ENCODE measurements at regions not wholly inside any gene's neighbourhood (a gene's known extent, or its start where the extent isn't known, plus 50 kb on each side); places are given as distances from the start of the nearest gene placed in this dataset.

DNA sequence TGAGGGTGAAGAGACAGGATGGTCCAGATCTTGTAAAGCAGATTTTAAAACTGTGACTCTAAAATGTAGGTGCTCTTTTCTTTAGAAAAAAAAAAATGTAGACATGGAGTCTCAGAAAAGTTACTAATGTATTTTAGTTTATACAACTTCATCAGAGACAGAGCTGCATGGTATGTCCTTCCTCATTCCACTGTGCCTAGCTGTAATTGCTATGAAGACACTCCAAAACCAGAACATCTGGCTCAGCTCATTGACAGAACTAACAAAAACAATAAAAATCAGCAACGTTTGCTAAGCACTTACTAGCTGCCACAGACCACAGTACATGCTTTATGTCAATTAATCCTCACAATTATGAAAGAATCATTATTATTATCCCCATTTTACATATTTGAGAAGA lies 160.7 kb downstream of the BARX2 start:
- H3K9ac ChIP-seq, result no peak overlapping the region
- H3K27ac ChIP-seq, result no peak overlapping the region
- Mint-ChIP-seq H3K27ac (no peak overlapping the region), H3K27me3 (ENCODE audit: insufficient read depth, low read depth) (no peaks in the 10 kb centered on the region), H3K4me3 (no peak overlapping the region), H3K9me3 (peaks cover 20% of the 10 kb centered on the region), H3K36me3 (no peaks in the 10 kb centered on the region), H3K4me1 (no peaks in the 10 kb centered on the region)
- H3K27me3 ChIP-seq, result no peaks in the 10 kb centered on the region
- no peak overlapping the region for H3K4me3 ChIP-seq
- no peaks in the 10 kb centered on the region for H4K20me1 ChIP-seq (ENCODE audit: low read depth)
- no peak for TF ChIP-seq EZH2 (IDR thresholded peaks at IDR 0.05)
- H2AFZ ChIP-seq (replicated peaks), result no peak overlapping the region
- H3K4me1 ChIP-seq, result no peaks in the 10 kb centered on the region
- H3K36me3 ChIP-seq, result no peaks in the 10 kb centered on the region
- no peaks in the 10 kb centered on the region for H3F3A ChIP-seq (ENCODE audit: low read depth)
- DNase-seq (ENCODE audit: low spot score), result no peak
- H3K79me2 ChIP-seq (ENCODE audit: low read depth), result no peaks in the 10 kb centered on the region
- no peaks in the 10 kb centered on the region for H3K9me3 ChIP-seq (ENCODE audit: low read depth)
- H3K4me2 ChIP-seq, result no peak overlapping the region

DNA sequence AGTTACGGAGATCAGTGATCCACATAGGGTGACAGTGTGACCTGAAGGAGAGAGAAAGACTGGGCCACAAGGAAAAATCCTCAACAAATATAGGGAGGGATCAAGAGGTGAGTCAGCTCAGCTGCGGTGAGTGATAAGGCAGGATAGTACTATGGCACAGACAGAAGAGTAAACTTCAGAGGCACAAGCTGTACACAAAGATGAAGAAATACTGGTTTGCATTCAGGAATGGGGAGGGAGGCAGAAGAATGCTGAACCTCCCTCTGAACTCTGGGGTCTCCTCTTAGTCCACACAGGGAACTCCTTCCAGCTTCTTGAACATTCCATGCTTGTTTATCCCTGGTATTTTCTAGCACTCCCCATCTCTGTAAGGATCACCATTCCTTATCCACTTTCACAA lies 162.7 kb downstream of the BARX2 start:
- H3K36me3 ChIP-seq, result no peaks in the 10 kb centered on the region
- no peaks in the 10 kb centered on the region for H3K79me2 ChIP-seq (ENCODE audit: low read depth)
- no peak overlapping the region for H3K4me3 Mint-ChIP-seq
- H3K27me3 ChIP-seq, result no peaks in the 10 kb centered on the region
- TF ChIP-seq EZH2 (IDR thresholded peaks at IDR 0.05), result no peak
- TF ChIP-seq EZH2phosphoT487 (IDR thresholded peaks at IDR 0.05), result no peak
- TF ChIP-seq, protein P1, sequence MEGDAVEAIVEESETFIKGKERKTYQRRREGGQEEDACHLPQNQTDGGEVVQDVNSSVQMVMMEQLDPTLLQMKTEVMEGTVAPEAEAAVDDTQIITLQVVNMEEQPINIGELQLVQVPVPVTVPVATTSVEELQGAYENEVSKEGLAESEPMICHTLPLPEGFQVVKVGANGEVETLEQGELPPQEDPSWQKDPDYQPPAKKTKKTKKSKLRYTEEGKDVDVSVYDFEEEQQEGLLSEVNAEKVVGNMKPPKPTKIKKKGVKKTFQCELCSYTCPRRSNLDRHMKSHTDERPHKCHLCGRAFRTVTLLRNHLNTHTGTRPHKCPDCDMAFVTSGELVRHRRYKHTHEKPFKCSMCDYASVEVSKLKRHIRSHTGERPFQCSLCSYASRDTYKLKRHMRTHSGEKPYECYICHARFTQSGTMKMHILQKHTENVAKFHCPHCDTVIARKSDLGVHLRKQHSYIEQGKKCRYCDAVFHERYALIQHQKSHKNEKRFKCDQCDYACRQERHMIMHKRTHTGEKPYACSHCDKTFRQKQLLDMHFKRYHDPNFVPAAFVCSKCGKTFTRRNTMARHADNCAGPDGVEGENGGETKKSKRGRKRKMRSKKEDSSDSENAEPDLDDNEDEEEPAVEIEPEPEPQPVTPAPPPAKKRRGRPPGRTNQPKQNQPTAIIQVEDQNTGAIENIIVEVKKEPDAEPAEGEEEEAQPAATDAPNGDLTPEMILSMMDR (IDR thresholded peaks at IDR 0.05), result no peak
- no peak overlapping the region for H3K4me2 ChIP-seq
- no peaks in the 10 kb centered on the region for H3K9me3 ChIP-seq (ENCODE audit: low read depth)
- no peak overlapping the region for H3K27ac ChIP-seq
- H3K4me3 ChIP-seq, result no peak overlapping the region
- H4K20me1 ChIP-seq (ENCODE audit: low read depth), result no peaks in the 10 kb centered on the region
- DNase-seq (ENCODE audit: low spot score), result no peak
- H3K4me1 ChIP-seq, result no peaks in the 10 kb centered on the region
- H2AFZ ChIP-seq (replicated peaks), result no peak overlapping the region
- no peak overlapping the region for H3K27ac Mint-ChIP-seq
- H3K36me3 Mint-ChIP-seq, result no peaks in the 10 kb centered on the region
- no peaks in the 10 kb centered on the region for H3F3A ChIP-seq (ENCODE audit: low read depth)
- no peak overlapping the region for H3K9ac ChIP-seq
- H3K9me3 Mint-ChIP-seq, result peaks cover 20% of the 10 kb centered on the region
- no peaks in the 10 kb centered on the region for H3K4me1 Mint-ChIP-seq
- H3K27me3 Mint-ChIP-seq (ENCODE audit: insufficient read depth, low read depth), result no peaks in the 10 kb centered on the region

DNA sequence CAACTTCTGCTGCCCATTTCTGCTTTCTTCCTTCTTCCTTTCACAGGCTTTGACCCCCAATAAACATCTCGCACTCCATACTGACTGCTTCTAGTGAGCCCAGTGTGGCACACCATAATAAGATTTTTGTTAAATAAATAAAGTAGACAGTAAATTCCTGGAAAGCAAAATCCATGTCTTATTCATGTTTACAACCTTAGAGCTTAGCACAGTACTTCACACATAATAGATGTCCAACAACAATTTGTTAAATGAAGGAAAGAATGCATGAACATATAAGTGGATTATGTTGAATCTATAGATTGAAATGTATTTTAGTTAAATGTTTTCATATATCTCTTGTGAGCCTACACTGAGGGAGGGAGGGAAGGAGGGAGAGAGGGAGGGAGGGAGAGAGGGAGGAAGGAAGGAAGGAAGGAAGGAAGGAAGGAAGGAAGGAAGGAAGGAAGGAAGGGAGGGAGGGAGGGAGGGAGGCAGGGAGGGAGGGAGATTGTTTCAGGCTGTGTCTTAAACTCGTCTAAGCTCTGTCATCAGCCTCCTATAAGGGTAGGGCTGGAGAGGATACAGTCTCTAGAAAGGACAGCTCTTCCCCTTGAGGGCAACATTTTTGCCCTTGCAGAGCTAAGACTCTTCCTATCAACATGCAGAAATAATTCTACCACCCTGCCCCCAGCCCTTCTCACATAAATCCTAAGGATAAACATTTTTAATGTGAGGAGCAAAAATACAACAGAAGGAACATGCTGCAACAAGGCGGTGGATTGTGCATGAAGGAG lies 168.1 kb downstream of the BARX2 start:
- Mint-ChIP-seq H3K4me1 (no peaks in the 10 kb centered on the region), H3K36me3 (no peaks in the 10 kb centered on the region), H3K27me3 (ENCODE audit: insufficient read depth, low read depth) (no peaks in the 10 kb centered on the region), H3K27ac (no peak overlapping the region), H3K9me3 (peaks cover 15% of the 10 kb centered on the region), H3K4me3 (no peak overlapping the region)
- no peaks in the 10 kb centered on the region for H3F3A ChIP-seq (ENCODE audit: low read depth)
- no peaks in the 10 kb centered on the region for H3K36me3 ChIP-seq
- H3K27ac ChIP-seq, result no peak overlapping the region
- no peak overlapping the region for H3K9ac ChIP-seq
- no peaks in the 10 kb centered on the region for H3K4me1 ChIP-seq
- no peak overlapping the region for H2AFZ ChIP-seq (replicated peaks)
- no peaks in the 10 kb centered on the region for H4K20me1 ChIP-seq (ENCODE audit: low read depth)
- H3K9me3 ChIP-seq (ENCODE audit: low read depth), result no peaks in the 10 kb centered on the region
- H3K79me2 ChIP-seq (ENCODE audit: low read depth), result no peaks in the 10 kb centered on the region
- no peaks in the 10 kb centered on the region for H3K27me3 ChIP-seq
- TF ChIP-seq EZH2phosphoT487 (IDR thresholded peaks at IDR 0.05) (no peak), EZH2 (IDR thresholded peaks at IDR 0.05) (no peak)
- TF ChIP-seq, protein P1 (IDR thresholded peaks at IDR 0.05), result no peak
- H3K4me2 ChIP-seq, result no peak overlapping the region
- no peak overlapping the region for H3K4me3 ChIP-seq
- no peak for DNase-seq (ENCODE audit: low spot score)

DNA sequence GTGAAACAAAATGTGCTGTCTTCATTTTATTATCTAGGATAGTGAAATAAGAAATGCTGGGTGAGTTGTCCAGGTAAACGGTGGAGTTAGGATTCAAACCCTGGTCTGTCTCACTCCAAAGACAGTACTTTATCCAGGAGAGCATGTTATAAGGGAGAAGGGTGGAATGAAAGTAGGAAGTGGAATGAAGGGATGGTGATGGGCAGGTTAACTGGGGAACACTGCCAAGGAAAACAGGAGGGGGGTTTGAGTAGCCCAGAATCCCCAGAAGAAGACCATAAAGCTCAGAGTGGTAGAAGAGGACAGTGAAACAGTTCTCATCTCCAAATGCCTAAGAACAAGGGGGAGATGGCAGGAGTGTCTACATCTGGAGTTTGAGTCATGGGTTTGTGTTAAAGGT lies 169.0 kb downstream of the BARX2 start:
- Histone ChIP-seq H3K79me2 (ENCODE audit: low read depth) (no peaks in the 10 kb centered on the region), H3K4me1 (no peaks in the 10 kb centered on the region), H3K27ac (no peak overlapping the region), H3K9me3 (ENCODE audit: low read depth) (no peaks in the 10 kb centered on the region), H3K4me3 (no peak overlapping the region), H4K20me1 (ENCODE audit: low read depth) (no peaks in the 10 kb centered on the region), H3K4me2 (no peak overlapping the region), H3K27me3 (no peaks in the 10 kb centered on the region), H2AFZ (replicated peaks) (no peak overlapping the region), H3F3A (ENCODE audit: low read depth) (no peaks in the 10 kb centered on the region), H3K36me3 (no peaks in the 10 kb centered on the region), H3K9ac (no peak overlapping the region)
- H3K4me3 Mint-ChIP-seq, result no peak overlapping the region
- DNase-seq (ENCODE audit: low spot score), result no peak
- no peak overlapping the region for H3K27ac Mint-ChIP-seq
- peaks cover 14% of the 10 kb centered on the region for H3K9me3 Mint-ChIP-seq
- H3K27me3 Mint-ChIP-seq (ENCODE audit: insufficient read depth, low read depth), result no peaks in the 10 kb centered on the region
- no peaks in the 10 kb centered on the region for H3K4me1 Mint-ChIP-seq
- TF ChIP-seq, protein P1 (IDR thresholded peaks at IDR 0.05), result no peak
- TF ChIP-seq EZH2 (IDR thresholded peaks at IDR 0.05) (no peak), EZH2phosphoT487 (IDR thresholded peaks at IDR 0.05) (no peak)
- H3K36me3 Mint-ChIP-seq, result no peaks in the 10 kb centered on the region

Measured in neural progenitor cell (in vitro differentiated cells).